Tibial artery (tissue), 4 donors: ENCODE measurements at regions not wholly inside any gene's neighbourhood (a gene's known extent, or its start where the extent isn't known, plus 50 kb on each side); places are given as distances from the start of the nearest gene placed in this dataset.
"Not testable (repeated sequence)": the region's sequence is repeated elsewhere in the genome, so short reads cannot be mapped to it uniquely, and the experiment has no call there.

Experiments used
- DNase-seq, 2 donors: peaks; one replicate each; pipeline ENCODE4 v3.0.0-alpha.2; 2019
- H3K27ac ChIP-seq, 2 donors: fragments of 200-600 bp; sonication (generic) in 1 of 2; 1 replicate in 1 of 2; 2 replicates in 1 of 2; pipeline ENCODE4 v1.5.1; 2018 to 2019; ENCODE audit warnings: mild to moderate bottlenecking in 1 of 2
- H3K27me3 ChIP-seq, 2 donors: fragments of 200-600 bp; sonication (generic) in 1 of 2; one replicate each; pipeline versions ENCODE4 v1.5.1 to v1.6.0; 2016 to 2019
- H3K36me3 ChIP-seq, 3 donors: fragments of 200-600 bp; sonication (generic) in 2 of 3; one replicate each; pipeline ENCODE4 v1.5.1; 2016 to 2019; ENCODE audit warnings: mild to moderate bottlenecking in 2 of 3
- H3K4me1 ChIP-seq, 4 donors: fragments of 200-600 bp; sonication (generic) in 2 of 4; 1 replicate in 3 of 4; 2 replicates in 1 of 4; pipeline ENCODE4 v1.5.1; 2016 to 2019
- H3K4me3 ChIP-seq, 2 donors: fragments of 200-600 bp; sonication (generic) in 1 of 2; 1 replicate in 1 of 2; 2 replicates in 1 of 2; pipeline ENCODE4 v1.5.1; 2018 to 2019; ENCODE audit warnings: mild to moderate bottlenecking in 2 of 2
- H3K9me3 ChIP-seq, 3 donors: fragments of 200-600 bp; sonication (generic) in 1 of 3; one replicate each; pipeline ENCODE4 v1.5.1; 2016 to 2019
- CTCF ChIP-seq, 2 experiments: fragments of 200-600 bp in 1 of 2; fragments of 450-650 bp in 1 of 2; IDR thresholded peaks; one replicate each; pipeline ENCODE4 v1.5.1; 2017 to 2019; ENCODE audit warnings: antibody characterized with exemption in 2 of 2, mild to moderate bottlenecking in 1 of 2, moderate library complexity in 1 of 2
- intact Hi-C: fragments of 100-400 bp; cut with DNase I; formaldehyde crosslinking; loops from one replicate; pipeline ENCODE4 v1.15.0; 2023; ENCODE audit warnings: low total_unique reads

- H3K36me3 ChIP-seq, result no peaks in the 10 kb centered on the region
- H3K27ac ChIP-seq, result no peak overlapping the region
- no peaks in the 10 kb centered on the region for H3K27me3 ChIP-seq
- no peak for TF ChIP-seq CTCF (IDR thresholded peaks at IDR 0.05)
- no peak overlapping the region for H3K4me3 ChIP-seq
- H3K9me3 ChIP-seq, result no peaks in the 10 kb centered on the region
- intact Hi-C loops, result no loop called here
- no peak for DNase-seq
- H3K4me1 ChIP-seq, result no peaks in the 10 kb centered on the region
Observed at GRCh38 chr17:62300697-62301096, 79.7 kb upstream of the EFCAB3 start.

DNA sequence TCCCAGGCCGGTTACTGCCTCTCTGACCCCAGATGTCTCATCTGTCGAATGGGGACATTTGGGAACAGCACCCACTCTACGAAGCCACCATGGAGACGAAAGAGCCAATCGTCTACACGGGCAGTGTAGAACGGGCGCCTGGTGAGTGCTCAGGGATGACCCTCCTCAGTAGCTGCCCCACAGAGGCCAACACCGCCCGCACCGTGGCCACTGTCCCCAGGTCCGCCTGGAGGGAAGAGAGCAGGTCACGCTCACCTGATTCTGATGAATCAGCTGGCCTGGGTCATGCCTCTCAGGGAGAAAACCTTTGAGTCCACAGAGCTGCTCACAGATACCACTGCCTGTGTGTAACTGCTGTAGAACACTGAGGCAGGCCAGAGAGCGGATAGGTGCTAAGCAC is 105.1 kb upstream of the EFCAB3 start:
- H3K27ac ChIP-seq, H3K27me3 ChIP-seq, H3K36me3 ChIP-seq, DNase-seq, H3K4me1 ChIP-seq, H3K4me3 ChIP-seq, intact Hi-C loops, H3K9me3 ChIP-seq: not testable (repeated sequence)

- H3K27me3 ChIP-seq, H3K4me1 ChIP-seq, DNase-seq, intact Hi-C loops, H3K9me3 ChIP-seq, H3K4me3 ChIP-seq, H3K27ac ChIP-seq, H3K36me3 ChIP-seq: not testable (repeated sequence)
Observed at GRCh38 chr17:62268361-62268760, 112.0 kb upstream of the EFCAB3 start.

- H3K27ac ChIP-seq, H3K4me3 ChIP-seq, H3K27me3 ChIP-seq, H3K36me3 ChIP-seq, H3K9me3 ChIP-seq, DNase-seq, H3K4me1 ChIP-seq, intact Hi-C loops: not testable (repeated sequence)
Observed at GRCh38 chr17:62264974-62265373, 115.4 kb upstream of the EFCAB3 start.

DNA sequence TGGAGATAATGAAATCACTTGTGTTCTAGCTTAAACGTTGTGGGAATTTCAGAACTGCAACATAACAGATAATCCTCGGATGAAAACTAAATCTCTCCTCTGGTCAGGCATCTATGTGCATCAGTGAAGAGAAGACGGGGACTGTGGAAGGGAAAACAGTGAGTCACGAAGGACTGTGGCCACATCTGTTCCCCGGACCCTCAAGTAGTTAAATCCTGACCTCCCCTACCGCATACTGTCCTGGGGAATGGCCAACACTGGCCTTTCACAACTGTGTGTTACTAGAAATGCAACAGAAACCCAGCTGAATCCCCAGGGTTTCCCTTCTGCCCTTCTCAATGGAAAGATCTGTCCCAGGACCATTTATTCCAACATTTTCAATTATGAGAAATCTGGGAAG is 124.6 kb upstream of the EFCAB3 start:
- H3K4me3 ChIP-seq, H3K9me3 ChIP-seq, DNase-seq, intact Hi-C loops, H3K27me3 ChIP-seq, H3K36me3 ChIP-seq, H3K4me1 ChIP-seq, H3K27ac ChIP-seq: not testable (repeated sequence)

DNA sequence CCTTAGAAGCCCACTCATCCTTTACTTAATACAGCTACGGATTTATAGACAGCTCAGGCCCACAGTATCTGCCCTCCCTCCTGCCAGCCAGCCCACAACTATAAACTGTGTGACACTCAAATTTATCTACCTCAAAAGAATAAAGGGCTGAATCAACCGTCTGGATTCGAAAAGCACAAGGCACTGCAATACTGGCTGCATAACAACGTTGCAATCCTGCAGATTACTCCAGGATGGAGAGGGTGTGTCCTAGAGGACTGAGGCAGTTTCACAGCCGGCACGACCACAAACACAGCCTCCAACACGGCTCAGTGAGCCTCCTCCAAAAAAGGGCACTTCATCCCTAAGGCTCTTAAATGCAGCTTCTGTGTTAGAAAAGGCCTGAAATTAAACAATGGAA is 138.3 kb upstream of the EFCAB3 start:
- intact Hi-C loops, H3K9me3 ChIP-seq, H3K4me3 ChIP-seq, H3K27me3 ChIP-seq, DNase-seq, H3K36me3 ChIP-seq, H3K27ac ChIP-seq, H3K4me1 ChIP-seq: not testable (repeated sequence)

GRCh38 chr17:62239569-62239968 is 140.8 kb upstream of the EFCAB3 start:
- DNase-seq, result not testable (repeated sequence)

DNA sequence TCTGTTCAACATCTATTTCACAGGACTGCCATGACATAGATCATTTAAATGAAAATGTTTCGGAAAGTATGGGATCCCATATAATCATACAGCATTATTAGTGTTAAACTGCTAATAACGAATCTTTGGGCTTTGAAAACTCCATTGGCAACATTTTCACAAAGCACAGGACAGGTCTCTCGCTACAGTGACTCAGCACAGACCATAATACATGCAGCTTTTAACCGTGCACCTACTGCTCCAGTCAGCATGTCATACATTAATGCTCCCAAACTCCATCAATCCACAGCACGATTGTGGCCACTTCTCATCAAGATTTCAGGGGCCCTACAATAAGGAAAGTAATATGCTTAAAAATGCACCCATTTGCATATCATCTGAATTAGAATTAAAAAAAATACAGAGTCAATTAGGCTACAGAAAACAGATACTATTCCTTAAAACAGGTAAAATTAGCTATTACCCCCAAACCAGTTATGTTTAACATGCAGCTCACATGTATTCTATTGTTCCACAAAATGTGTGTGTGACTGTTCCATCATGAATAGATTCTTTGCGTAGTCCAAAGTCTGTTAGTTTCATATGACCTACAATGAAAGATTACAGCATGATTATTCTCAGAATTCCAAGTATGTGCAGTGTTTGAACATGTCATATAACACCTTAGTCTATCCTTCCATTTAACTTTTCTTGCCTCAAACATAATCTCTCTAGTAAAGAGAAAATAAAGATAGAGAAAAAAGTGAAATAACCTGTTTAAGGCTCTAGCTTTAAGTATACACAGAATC is 141.6 kb upstream of the EFCAB3 start:
- DNase-seq, intact Hi-C loops, H3K36me3 ChIP-seq, H3K27me3 ChIP-seq, H3K27ac ChIP-seq, H3K4me3 ChIP-seq, H3K9me3 ChIP-seq, H3K4me1 ChIP-seq: not testable (repeated sequence)

More at GRCh38 chr17:62239569-62239968, 140.8 kb upstream of the EFCAB3 start:
- H3K4me3 ChIP-seq, H3K36me3 ChIP-seq, H3K4me1 ChIP-seq, intact Hi-C loops, H3K9me3 ChIP-seq, H3K27me3 ChIP-seq, H3K27ac ChIP-seq: not testable (repeated sequence)

GRCh38 chr17:62233822-62234481 is 146.4 kb upstream of the EFCAB3 start:
- H3K36me3 ChIP-seq, H3K9me3 ChIP-seq, intact Hi-C loops, H3K4me1 ChIP-seq, DNase-seq, H3K27me3 ChIP-seq, H3K4me3 ChIP-seq, H3K27ac ChIP-seq: not testable (repeated sequence)

DNA sequence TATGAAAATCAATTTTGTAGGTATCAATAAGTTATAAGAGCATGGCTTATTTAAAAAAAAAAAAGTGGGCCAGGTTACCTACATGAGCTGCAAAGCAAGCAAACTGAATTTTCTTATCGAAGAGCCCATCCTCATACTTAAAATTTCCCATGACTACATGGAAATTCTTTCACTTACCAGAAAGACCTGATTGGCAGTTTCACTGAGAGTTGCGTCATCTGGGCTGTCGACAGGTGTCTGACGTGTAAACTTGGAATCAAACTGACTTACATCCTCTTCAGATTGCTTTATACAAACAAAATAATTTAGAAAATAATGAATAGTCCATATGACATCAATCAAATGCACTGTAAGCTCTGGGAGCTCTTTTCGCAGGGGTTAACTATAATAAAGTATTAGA is 149.1 kb upstream of the EFCAB3 start:
- intact Hi-C loops, H3K9me3 ChIP-seq: not testable (repeated sequence)

DNA sequence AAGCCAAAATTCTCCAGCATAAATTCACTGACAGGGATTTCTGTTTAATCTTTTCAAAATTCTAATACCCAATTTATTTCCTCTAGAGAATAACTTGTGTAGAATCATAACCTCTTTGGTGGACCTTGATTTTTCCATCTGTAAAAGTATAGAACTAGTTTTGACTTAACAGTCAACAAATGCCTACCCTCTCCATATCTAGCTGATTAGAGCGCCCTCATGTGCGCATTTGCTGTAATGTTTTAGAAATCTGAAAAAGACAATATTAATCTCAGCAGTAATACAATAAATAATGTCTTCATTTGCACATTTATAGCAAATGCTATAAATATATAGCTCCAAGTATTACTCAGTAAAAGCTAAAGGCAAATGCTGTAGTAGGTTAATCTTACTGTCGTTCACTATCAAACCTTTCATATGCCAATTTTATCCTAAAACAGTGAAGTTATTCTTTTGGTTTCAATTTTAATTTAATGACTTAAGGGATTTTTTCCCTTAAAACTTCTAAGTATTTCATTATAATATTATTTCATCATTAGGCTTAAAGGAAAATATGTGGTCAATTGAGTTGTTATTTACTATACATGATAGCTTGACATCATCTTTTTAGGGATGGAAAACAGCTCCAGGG is 153.6 kb upstream of the EFCAB3 start:
- DNase-seq, result not testable (repeated sequence)

More for the DNA sequence above, 149.1 kb upstream of the EFCAB3 start:
- not testable (repeated sequence) for H3K4me3 ChIP-seq, DNase-seq, H3K36me3 ChIP-seq, H3K27ac ChIP-seq, H3K4me1 ChIP-seq, H3K27me3 ChIP-seq

GRCh38 chr17:62223585-62223984 is 156.8 kb upstream of the EFCAB3 start:
- H3K4me3 ChIP-seq, H3K4me1 ChIP-seq, H3K27ac ChIP-seq, intact Hi-C loops, H3K27me3 ChIP-seq, H3K9me3 ChIP-seq, H3K36me3 ChIP-seq, DNase-seq: not testable (repeated sequence)

More for the DNA sequence above, 153.6 kb upstream of the EFCAB3 start:
- H3K27me3 ChIP-seq, H3K9me3 ChIP-seq, H3K4me1 ChIP-seq, H3K4me3 ChIP-seq, H3K27ac ChIP-seq, intact Hi-C loops, H3K36me3 ChIP-seq: not testable (repeated sequence)
